ENCODE measurements at regions not wholly inside any gene's neighbourhood (a gene's known extent, or its start where the extent isn't known, plus 50 kb on each side); places are given as distances from the start of the nearest gene placed in this dataset.
A peak's percentile ranks its signal among the peaks of the same experiment; 100 is the strongest.

DNA sequence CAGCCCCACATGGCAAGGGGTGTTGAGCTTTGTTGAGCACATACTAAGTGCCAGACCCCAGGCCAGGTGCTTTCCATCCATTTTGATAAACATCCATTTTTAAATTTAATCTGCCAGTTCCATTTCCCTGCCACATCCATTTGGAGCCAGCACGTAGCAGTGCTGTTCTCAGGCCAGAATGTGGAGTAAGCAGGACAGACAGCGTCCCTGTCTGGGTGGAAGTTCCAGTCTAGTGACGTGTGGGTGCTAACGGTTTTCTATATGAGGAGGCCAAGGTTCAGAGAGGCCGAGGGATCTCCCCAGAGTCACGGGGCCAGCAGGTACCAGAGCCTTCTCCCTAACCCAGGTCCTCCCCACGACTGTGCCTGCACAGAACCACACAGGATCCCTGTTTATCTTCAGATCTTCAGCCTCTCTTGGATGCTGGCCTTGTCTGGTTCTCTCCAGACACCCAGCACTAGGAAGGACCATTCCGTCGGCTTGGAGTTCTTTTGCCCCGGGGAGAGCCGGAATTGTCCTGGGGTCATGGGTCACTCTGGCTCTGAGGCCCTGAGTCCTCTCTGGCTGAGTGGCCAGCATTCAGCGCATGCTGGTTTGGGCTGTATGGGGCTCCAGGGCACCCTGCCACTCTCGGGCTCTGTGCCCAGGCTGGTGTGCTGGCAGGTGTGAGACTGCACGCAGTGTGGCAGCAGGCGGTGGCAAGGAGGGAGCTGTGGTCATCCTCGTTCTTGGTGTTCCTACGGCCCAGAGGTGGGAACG lies 63.6 kb upstream of the PPARA start:
- Histone ChIP-seq H3K4me1 (ENCODE audit: insufficient read depth) (peaks cover 49% of the 10 kb centered on the region), H3K4me3 (peak overlapping the region; percentile 34), H3K27me3 (no peaks in the 10 kb centered on the region), H3K36me3 (no peaks in the 10 kb centered on the region), H3K9me3 (no peaks in the 10 kb centered on the region), H3K27ac (peak overlapping the region; percentile 94 to 98)
- intact Hi-C loops (cut with DNase I): no loop called here
- WGBS, 3 donors: 13 to 18% (median 14%) methylated on average over 18 of the region's 18 CpGs
- peak in 2 of 5 donors; percentile 61 to 65 for DNase-seq
- TF ChIP-seq EP300 (IDR thresholded peaks at IDR 0.05): no peak
- TF ChIP-seq, protein P1, sequence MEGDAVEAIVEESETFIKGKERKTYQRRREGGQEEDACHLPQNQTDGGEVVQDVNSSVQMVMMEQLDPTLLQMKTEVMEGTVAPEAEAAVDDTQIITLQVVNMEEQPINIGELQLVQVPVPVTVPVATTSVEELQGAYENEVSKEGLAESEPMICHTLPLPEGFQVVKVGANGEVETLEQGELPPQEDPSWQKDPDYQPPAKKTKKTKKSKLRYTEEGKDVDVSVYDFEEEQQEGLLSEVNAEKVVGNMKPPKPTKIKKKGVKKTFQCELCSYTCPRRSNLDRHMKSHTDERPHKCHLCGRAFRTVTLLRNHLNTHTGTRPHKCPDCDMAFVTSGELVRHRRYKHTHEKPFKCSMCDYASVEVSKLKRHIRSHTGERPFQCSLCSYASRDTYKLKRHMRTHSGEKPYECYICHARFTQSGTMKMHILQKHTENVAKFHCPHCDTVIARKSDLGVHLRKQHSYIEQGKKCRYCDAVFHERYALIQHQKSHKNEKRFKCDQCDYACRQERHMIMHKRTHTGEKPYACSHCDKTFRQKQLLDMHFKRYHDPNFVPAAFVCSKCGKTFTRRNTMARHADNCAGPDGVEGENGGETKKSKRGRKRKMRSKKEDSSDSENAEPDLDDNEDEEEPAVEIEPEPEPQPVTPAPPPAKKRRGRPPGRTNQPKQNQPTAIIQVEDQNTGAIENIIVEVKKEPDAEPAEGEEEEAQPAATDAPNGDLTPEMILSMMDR (IDR thresholded peaks at IDR 0.05): no peak
- TF ChIP-seq POLR2A (IDR thresholded peaks at IDR 0.05): no peak

DNA sequence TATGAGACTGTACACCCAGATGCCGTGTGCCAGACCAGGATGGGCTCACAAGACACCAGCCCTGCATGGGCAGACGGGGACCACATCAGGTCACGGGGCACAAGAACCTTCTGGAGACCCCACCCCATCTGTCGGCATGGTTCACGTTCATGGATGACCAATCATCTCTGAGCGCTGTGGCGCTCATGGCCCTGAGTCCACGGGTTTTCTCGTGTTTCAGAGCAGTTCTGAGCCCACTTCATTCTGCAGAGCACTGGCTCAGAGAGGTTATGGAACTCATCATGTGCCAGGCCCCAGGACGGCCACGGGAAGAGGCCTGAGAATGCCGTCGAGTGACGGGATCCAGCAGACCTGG lies 63.0 kb upstream of the PPARA start:
- DNase-seq: no peak
- TF ChIP-seq POLR2A (IDR thresholded peaks at IDR 0.05): no peak
- TF ChIP-seq EP300 (IDR thresholded peaks at IDR 0.05): no peak
- TF ChIP-seq, protein P1 (IDR thresholded peaks at IDR 0.05): no peak
- Histone ChIP-seq H3K4me1 (ENCODE audit: insufficient read depth) (peaks cover 54% of the 10 kb centered on the region), H3K27ac (peak overlapping the region; percentile 57 to 94), H3K9me3 (no peaks in the 10 kb centered on the region), H3K4me3 (peak overlapping the region; percentile 6), H3K27me3 (no peaks in the 10 kb centered on the region), H3K36me3 (no peaks in the 10 kb centered on the region)
- intact Hi-C loops (cut with DNase I): no loop called here
- 14 to 24% (median 16%) methylated on average over 14 of the region's 14 CpGs for WGBS, 3 donors

DNA sequence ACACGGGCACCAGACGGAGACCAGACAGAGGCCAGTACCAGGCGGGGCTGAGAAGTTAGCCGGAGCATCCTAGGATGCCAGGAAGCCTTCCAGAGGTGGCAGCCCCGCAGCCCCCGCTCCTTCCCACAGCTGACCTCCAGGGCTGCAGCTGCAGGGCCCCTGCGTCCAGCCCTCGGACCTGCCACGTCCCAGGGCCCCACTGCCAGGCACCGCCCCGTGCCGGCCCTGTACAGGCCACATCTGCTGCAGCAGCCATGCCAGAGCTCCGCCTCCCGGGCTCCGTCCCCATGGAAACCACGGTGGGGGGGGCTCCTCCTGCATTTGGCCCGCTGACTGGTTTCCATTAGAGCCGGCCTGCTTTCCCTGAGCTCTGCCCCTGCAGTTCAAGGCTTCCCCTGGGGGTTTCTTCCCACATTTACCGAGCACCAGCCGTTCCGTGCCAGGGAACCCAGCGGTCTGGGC lies 62.5 kb upstream of the PPARA start:
- Histone ChIP-seq H3K27me3 (no peaks in the 10 kb centered on the region), H3K4me1 (ENCODE audit: insufficient read depth) (peaks cover 57% of the 10 kb centered on the region), H3K36me3 (no peaks in the 10 kb centered on the region), H3K9me3 (no peaks in the 10 kb centered on the region), H3K4me3 (peak overlapping the region; percentile 17), H3K27ac (peak overlapping the region; percentile 79 to 94)
- TF ChIP-seq POLR2A (IDR thresholded peaks at IDR 0.05): no peak
- TF ChIP-seq, protein P1 (IDR thresholded peaks at IDR 0.05): no peak
- TF ChIP-seq EP300 (IDR thresholded peaks at IDR 0.05): no peak
- WGBS, 3 donors: 0 to 7% (median 5%) methylated on average over 22 of the region's 22 CpGs
- peak; percentile 88 to 97 (median 96) for DNase-seq
- intact Hi-C loops (cut with DNase I): no loop called here

DNA sequence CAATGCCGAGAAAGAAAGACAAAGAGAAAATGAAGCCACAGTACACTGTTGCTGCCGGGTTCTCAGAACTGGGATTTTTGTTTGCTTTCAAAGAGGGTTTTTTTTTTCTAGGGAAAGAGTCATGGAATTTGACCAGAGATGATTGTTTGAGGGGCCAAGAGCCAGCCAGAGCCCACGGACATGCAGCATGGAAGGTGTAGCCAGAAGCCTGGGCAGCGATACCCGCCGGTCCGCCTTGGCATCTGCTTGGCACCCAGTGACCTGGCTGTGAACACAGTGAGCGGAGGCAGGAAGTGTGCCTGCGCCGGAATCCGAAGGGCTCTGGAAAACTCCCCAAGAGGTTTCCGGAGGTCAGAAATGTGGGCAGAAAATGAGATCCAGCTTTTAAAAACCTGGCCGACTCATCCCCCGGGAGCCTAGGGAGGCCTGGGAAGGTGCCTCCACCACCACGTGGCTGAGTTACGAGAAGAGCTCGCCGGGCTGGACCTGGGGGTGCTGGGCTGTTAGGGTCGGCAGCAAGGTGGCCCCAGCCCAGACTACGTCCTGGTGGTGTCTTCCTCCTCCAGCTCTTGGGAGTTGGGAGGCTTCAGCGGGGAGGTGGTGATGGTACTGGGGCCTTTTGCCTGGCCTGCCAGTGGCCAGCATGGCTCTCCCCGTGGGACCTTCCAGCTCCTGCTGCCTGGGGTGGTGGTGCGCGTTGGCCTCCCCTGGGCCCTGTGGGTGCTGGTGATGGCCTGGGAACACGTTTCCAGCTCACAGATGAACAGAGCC lies 61.6 kb upstream of the PPARA start:
- intact Hi-C loops (cut with DNase I): no loop called here
- H3K4me3 ChIP-seq: peak overlapping the region; percentile 29

More for the DNA sequence above, 61.6 kb upstream of the PPARA start:
- Histone ChIP-seq H3K27me3 (no peaks in the 10 kb centered on the region), H3K4me1 (ENCODE audit: insufficient read depth) (peaks cover 64% of the 10 kb centered on the region), H3K27ac (peak overlapping the region; percentile 79 to 94), H3K9me3 (no peaks in the 10 kb centered on the region), H3K36me3 (no peaks in the 10 kb centered on the region)
- WGBS, 3 donors: 2 to 5% (median 4%) methylated on average over 23 to 25 of the region's 25 CpGs
- peak; percentile 50 to 72 (median 63) for DNase-seq
- TF ChIP-seq POLR2A (IDR thresholded peaks at IDR 0.05): no peak
- TF ChIP-seq, protein P1 (IDR thresholded peaks at IDR 0.05): no peak
- no peak for TF ChIP-seq EP300 (IDR thresholded peaks at IDR 0.05)

Data from ovary (tissue), 7 donors.